GM18861 (cell line): ENCODE measurements at regions not wholly inside any gene's neighbourhood (a gene's known extent, or its start where the extent isn't known, plus 50 kb on each side); places are given as distances from the start of the nearest gene placed in this dataset.

Experiments used
- ATAC-seq: cut with Tn5 transposase; IDR thresholded peaks from one replicate; pipeline ENCODE4 v1.9.1; 2021; ENCODE audit not compliant: unreplicated experiment

DNA sequence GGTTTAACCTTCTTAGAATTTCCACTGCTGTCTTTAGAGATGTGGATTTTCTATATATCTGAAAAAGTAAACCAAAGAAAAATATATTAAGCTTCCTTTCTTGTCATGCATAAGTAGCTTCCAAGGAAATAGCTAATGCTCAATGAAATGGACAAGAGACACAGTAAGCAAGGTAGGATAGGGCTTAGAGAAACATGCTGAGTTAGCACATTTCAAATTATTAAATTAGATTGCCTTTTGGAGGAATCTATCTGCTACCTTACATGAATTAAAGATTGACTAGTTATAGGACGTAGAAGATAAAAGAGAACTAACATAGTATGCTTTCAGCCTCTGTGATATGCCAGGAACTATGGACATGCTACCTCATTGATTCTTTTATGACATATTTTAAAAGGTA is 824.6 kb downstream of the TUSC7 start:
- no peak for ATAC-seq

DNA sequence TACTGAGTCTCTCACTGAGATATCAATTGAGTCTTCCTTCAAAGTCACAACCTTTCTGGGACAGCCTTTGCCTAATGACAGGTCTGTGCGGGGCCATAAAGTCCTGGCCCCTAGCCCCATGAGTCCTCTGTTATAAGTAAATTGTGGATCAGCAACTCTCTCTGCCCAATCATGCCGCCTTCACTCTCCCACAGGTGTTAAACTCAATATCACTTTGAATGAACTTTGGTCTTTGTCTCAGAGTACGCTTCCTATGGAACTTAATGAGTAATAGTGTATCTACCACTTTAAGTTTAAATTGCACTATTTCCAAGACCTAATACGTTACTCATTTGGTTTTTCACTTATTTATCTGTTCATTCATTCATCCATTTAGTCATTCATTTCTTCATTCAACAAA is 826.4 kb downstream of the TUSC7 start:
- no peak for ATAC-seq

DNA sequence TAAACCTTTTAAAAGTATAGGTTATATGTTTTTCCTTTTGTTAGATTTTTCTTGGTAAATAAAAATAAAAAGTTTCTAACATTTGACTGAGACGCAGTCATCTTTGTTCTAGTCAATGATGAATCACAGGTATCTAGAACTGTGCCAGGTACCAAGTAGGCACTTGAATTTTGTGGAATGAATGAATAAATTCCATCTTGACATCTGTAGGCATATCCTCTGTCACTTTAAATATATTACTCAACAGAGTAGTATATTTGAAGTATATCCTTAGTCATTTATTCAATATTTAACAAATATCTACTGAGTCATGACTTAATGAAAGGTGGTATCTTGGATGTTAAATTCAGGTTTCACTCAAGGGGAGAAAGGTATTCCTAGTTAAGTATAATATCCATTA is 828.4 kb downstream of the TUSC7 start:
- ATAC-seq, result no peak

DNA sequence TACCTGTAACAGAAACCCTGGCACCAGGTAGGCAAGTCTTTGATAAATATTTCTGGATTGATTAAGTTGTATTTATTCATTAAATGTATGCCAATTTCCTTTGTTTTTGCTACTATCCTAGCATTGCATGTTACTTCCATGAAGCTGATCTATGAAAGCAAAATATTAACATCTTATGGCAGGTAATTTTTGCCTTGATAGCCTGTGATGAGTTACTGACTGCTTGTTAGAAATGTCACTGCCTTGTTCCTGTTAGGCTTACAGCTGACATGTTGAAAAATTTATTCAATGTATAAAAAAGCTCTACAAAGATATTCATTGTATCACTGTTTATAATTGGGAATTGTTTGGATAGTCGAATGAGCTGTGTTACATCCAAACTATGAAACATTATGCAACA is 830.1 kb downstream of the TUSC7 start:
- ATAC-seq, result no peak

DNA sequence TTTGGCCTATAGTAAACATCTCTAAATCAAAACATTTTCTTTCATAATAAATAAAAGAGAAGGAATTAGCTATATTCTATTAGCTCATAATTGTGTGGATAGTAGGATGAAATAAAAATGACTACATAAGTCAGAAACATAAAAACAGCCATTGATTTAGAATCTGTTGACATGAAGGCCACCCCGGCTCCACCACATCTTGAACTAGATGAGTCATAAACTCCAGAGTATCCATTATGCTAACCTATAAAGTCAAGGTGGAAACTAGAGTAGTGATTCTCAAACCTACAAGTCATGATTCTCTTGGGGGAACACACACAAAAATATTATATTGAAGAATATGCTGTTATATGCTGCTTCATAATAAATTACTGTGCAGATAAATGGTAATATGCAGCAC is 831.0 kb downstream of the TUSC7 start:
- ATAC-seq, result no peak

DNA sequence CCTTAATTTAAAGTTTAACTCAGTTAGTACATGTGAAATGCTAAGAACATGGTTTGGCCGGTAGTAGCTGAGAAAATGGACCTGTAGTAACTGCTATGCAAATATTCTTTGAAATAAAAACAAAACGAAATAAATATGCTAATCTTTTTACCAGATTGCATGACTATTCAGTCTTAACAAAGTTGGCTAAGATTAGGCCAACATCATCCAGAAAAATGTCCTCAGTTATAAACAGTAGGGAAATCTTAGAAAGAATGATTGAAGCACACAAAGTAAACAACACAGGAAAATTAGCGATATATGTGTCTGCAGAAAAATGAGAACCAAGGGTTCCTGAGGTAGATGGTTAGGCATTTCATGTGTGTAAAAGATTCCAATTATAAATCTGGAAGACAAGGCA is 832.1 kb downstream of the TUSC7 start:
- no peak for ATAC-seq

DNA sequence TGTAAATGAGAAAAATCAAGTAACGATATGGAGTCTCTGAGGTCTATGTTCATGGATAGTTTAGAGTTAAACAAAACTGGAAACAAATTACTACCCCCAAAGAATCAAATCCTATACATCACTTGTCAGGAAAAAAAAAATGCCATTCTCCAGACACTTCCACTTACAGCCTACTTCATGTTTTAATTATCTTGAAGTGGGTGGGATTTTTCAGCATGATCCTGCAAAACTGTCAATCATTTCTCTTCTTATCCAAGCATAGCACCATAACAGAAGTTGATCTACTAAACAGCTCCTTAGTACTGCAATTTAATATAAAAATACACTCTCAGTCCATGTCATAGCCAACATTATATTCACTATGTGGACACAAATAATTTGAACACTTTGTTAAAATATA is 833.9 kb downstream of the TUSC7 start:
- ATAC-seq, result no peak

DNA sequence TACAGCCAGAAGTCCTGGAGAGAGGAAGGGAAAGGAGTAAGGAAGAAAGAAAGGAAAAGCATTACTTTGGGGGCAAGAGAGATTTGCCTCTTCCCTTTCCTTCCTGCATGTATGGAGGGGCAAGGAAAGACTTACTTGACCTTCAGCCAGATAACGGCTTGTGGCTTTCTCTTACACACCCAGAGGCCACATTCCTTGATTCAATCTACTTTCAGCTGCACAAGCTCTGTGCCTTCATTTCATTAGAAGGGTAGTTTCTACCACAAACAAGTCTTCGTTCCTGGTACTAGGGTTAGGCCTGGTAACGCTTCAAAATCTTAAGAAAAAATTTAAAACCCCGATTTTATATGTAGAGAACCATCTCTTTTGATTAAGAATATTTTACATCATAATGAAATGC is 835.9 kb downstream of the TUSC7 start:
- ATAC-seq, result no peak

DNA sequence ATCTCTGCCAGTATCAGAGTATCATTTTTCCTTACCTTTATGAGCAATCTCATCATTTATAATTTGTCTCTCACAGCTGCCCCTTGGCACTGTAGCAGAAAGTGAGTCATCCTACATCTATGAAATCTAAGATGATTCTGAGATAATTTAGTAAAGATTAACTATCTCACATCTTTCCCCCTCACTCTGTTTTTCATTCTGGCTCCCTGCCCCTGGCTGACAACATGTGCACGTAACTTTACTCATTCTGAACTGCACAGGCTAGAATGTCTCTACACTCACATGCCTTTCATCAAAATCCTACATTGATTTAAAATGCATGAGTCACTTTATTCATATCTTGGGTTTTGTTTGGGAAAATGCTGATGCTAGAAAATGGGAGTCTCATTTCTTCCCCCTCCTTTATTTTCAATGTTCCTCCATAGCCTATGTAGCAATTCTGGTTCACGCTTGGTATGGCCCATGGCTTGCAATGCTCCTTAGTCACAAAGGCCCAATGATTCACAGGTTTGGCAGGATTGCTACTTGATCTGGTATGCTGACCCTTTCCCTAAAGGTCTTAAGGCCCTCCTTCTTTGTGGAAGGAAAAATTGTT is 838.5 kb downstream of the TUSC7 start:
- ATAC-seq, result no peak

DNA sequence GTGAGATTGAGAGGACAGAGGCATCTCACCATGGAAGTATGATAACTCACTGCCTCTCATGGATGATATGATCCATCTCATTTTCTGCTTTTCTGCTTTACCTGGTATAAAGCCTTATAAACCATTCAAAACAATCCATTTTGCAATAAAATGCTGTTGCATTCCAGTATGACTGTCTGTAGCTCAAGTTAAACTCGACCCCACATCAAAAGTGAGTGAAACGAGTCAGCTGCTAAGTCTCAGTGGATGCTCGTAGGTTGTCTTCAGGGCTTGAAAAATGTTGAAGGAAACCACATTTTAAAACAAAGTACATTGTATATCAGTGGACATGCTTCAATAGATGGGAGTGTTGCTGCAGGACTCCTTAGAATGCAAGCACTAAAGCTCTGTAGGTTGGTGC is 839.0 kb downstream of the TUSC7 start:
- no peak for ATAC-seq

DNA sequence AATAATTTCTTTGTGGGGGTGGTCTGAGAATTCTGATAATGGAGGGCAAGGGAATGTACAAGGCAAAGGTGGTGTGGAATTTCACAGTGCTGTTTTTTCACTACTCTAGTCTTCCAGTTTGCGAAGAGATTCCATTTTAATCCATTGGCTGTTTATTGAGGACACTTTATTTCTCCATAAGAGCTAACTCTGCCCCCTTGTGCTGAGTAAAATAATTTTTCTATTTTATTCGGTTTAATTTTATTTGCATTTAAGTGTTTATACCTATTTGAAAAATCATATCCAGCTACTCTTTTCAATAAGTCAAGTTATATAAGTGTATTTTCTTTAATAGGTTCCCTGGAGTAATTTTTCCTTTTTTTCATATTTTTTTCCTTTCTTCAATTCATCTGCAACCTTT is 840.1 kb downstream of the TUSC7 start:
- no peak for ATAC-seq

DNA sequence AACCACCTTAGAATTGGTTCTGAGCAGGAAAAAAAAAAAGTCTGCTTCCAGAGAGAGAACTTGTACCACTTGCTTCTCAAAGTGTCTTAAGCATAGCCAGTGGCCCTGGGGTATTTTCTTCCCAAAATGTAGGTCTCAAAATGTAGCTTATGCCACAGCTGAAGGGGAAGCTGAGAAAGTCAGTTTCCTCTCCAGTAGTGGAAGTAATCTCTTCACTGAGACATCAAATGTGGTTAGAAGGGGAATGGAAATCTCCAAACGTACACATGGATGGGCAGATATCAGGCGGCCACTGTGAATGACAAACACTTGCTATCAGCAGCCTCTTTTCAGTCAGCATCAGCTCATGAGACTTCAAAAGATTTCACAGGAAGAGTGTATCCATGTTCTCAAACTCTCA is 841.2 kb downstream of the TUSC7 start:
- no peak for ATAC-seq

DNA sequence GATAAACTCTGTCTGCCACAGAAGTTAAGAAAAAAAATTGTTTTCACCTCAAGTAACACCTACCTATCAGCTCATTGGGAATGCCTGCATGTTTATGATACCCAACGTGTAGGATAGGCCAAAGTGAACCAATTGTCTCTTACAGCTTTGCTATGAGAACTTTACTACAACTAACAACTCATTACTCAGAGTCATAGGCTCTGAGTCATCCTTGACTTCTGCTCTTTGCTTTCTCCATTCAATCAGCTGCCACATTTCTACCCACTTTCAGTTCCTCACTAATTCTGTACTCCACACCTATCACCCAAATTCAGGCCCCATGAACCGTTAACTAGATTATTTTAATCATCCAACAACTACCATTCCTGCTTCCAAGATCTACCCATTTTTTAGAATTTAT is 843.9 kb downstream of the TUSC7 start:
- peak; percentile 100 for ATAC-seq

DNA sequence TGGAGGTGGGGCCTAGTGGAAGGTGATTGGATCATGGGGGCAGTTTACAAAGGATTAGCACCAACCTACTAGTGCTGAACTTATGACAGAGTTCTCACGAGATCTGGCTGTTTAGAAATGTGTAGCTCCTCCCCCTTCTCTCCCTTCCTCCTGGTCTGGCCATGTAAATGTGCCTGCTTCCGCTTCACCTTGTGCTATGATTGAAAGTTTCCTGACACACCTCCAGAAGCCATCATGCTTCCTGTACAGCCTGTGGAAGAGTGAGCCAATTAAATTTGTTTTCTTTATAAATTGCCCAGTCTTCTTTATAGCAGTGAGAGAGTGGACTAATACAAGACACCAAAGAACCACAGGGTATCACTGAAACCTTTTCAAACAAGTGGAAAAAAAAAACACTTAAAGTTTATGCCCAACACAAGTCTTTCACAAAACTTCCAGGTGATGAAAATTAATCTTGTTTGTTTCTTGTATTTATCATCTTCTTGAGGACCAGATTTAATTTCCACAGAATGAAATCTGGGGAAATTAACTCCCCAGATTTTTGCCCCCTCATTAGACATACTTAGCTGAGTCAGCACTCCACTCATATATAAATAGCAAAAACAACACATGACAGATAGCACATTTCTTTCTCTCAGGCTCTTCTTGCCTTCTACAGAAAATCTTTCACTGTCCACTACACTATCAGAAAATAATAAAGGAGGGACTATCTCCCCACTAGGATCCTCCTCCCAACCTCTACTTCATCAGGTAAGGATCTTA is 847.2 kb downstream of the TUSC7 start:
- ATAC-seq, result no peak

DNA sequence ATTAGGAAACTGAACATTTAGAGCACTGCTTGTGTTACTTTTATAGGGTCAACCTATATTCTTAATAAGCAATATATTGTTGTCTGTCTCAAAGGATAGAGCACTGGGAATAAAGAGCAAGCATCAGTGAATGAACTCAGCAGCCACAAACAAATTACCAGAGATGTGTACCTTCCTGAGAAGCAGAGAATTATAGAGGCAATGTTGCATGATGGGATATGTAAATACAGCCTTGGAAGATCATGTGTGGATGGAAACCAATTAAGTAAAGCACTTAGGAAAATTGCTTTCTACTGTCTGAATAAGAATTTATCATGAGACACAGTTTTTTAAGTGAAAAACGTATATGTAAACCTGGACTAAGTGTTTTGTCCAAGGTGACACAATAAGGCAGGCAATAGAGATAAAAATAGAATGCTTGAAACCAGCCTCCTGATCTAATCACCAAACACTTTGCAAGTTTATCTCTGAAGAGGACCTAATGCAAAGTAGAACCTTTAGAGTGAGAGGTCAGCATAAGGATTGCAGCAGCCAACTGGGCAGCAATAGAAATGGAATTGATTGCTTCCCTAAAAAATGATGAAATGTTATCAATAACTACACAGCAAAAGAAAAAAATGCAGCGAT is 848.0 kb downstream of the TUSC7 start:
- ATAC-seq, result no peak

DNA sequence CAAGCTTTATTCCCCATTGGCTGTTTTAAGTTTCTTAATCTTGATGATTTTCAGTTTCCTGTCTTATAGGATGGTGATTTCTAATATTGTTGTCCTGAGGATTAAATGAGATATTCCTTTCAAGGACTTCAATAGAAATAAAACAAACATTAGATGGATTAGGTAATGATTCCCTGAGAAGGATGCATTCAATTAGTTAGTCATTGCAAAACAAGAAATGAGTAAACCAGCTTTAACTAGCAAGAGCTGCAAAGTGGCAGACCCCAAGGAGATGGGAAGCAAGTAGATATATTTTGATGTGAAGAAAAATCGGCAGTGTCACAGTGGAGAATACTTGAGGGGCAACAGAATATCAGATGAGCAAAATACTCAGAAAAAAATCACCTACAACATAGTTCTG is 849.1 kb downstream of the TUSC7 start:
- ATAC-seq, result no peak

DNA sequence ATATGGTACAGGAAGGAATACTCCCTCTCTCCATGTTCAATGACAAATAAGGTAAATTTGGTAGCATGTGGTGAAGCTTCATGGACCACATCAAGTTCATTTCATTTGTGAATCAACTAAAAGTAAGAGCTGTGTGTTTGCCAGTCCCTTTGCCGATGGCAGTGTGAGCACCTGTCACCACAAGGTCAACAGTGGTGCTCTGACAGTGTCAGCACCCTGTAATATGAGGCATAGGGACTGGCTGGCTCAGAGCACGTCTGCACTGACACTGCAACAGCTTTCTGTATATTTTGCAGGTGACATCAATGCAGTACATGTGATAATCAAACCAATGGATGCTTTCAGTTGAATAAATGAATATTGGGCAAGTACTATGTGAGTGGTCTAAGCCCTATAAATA is 852.4 kb downstream of the TUSC7 start:
- no peak for ATAC-seq

DNA sequence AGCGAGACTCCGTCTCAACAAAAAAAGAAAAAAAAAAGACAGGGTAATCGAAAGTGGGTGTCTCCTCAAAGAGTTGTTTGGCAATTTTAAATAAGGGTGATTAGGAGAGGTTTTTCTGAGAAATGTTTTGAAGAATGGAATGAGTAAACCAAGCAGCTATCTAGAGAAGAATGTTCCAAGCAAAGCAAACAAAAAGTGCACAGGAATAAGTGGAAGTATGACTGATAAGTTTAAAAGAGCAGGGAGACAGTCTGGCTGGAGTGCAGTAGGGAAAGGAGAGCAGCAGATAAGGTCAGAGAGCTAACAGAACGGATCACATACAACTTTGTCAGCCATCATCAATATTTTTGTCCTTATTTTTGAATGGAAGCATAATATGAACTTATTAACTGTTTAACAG is 853.5 kb downstream of the TUSC7 start:
- ATAC-seq, result no peak

DNA sequence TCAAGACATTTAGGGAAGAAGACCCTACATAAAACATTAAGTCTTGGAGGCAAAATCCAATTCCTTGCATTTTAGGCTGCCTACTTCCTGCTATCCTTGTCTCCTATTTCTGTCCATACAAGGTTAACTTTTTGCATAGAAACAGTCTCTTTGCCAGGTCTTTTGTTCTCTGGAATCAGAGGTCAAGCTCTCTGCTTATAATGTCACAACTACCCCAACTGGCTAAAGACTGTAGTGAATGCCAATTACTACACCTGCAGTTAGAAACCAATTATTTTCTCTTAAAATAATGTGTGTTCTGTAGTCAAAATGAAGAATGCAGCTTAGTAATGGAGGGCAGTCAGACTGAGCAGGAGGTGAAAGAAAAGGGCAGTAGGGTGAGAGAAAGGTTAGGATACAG is 856.2 kb downstream of the TUSC7 start:
- ATAC-seq, result no peak

DNA sequence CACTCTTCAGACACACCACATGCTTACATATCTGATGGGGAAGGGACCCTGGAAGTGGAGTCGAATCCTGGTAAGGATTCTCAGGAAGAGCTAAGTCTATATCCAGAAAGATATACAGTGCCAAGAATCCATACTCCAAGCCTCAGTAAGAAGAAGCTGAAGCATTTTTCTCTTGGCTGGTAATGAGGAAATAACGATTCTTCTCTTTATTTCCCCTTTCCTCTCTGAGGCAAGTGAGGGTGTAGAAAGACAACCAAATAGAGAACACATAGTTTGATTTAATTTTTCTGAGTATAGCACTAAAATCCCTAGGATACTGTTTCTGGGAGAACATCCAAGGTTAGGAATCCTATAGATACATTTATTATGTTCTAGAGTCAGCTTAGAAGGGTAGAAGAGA is 857.3 kb downstream of the TUSC7 start:
- ATAC-seq, result no peak

DNA sequence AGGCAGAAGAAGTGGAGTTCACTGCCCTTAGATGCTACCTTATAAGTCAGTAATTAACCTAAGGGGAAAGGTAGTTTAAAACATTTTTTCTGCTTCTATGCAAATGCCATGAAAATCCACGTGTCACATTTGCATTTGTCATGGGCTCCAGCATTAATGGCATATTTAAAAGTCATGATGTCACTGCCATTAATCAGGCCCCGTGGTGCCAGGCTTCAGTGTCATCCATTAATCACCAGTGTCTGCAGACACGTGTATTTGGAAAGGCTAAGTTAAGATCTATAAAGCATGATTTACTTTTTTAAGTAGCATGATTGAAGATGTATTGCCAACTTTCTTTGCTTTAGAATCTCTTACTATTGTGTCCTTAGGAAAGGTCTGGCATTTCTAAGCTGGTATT is 857.8 kb downstream of the TUSC7 start:
- ATAC-seq, result no peak

DNA sequence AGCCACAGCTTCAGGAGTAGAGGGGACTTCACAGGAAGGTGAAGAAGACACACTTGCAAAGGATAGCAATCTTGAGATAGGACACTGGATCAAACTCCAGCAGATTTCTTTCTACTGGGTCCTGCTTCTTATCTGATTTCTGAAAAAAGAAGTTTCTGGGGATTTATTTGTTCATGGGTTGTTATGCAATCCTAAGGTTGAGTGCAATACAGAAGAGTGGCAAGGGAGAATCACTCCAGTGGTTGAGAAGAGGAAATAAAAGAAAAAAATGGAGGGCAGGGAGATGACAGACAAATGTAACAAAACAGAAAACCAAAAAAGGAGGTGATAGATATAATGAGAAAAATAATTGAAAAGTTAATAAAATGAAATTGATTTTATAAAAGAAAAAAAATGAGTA is 858.3 kb downstream of the TUSC7 start:
- no peak for ATAC-seq

DNA sequence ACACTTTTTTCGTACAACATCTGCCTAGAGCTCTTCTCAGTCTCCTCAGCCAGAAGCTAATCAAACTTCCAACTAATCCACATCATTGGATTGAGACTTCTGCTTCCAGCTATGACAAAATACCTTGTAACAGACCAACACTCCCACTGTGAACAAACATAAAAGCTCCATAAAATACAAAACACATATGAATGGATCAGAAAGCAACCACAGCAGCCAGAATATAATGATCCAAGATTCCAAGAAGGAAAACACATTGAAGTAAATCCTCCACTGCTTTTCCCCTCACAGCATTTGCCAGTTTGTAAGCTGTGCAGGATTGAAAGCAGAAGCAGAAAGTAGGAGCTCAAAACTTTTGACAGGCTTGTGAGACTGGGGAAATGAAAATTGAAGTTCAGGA is 863.2 kb downstream of the TUSC7 start:
- no peak for ATAC-seq
